Sigmoid colon (tissue), 6 donors: ENCODE measurements at regions not wholly inside any gene's neighbourhood (a gene's known extent, or its start where the extent isn't known, plus 50 kb on each side); places are given as distances from the start of the nearest gene placed in this dataset.

Experiments used
- DNase-seq: peaks from one replicate; pipeline ENCODE4 v3.0.0-alpha.2; 2019
- H3K27ac ChIP-seq, 4 donors: fragments of 200-600 bp; sonication (generic); one replicate each; pipeline ENCODE4 v1.5.1; 2016 to 2019; ENCODE audit warnings: mild to moderate bottlenecking in 1 of 4
- H3K27me3 ChIP-seq, 3 donors: fragments of 200-600 bp; sonication (generic); one replicate each; pipeline ENCODE4 v1.5.1; 2019; ENCODE audit warnings: mild to moderate bottlenecking in 1 of 3
- H3K36me3 ChIP-seq, 4 donors: fragments of 200-600 bp; sonication (generic); one replicate each; pipeline ENCODE4 v1.5.1; 2016 to 2019
- H3K4me1 ChIP-seq, 4 donors: fragments of 200-600 bp; sonication (generic); one replicate each; pipeline ENCODE4 v1.5.1; 2017 to 2019
- H3K4me3 ChIP-seq, 4 donors: fragments of 200-600 bp; sonication (generic); one replicate each; pipeline ENCODE4 v1.5.1; 2017 to 2019; ENCODE audit warnings: mild to moderate bottlenecking in 2 of 4, moderate library complexity in 1 of 4
- H3K9me3 ChIP-seq, 4 donors: fragments of 200-600 bp in 3 of 4; sonication (generic) in 3 of 4; one replicate each; pipeline versions ENCODE4 v1.5.1 to v1.6.1; 2013 to 2019
- EP300 ChIP-seq, 4 donors: sonication (generic); formaldehyde crosslinking; IDR thresholded peaks; one replicate each; pipeline ENCODE4 v1.6.1; 2017; ENCODE audit warnings: antibody characterized with exemption in 4 of 4
- POLR2A ChIP-seq, 2 donors: fragments of 450-650 bp; IDR thresholded peaks; one replicate each; pipeline ENCODE4 v1.6.1; 2016; ENCODE audit warnings: antibody characterized with exemption in 2 of 2, mild to moderate bottlenecking in 2 of 2, moderate library complexity in 2 of 2
- POLR2AphosphoS5 ChIP-seq, 4 donors: sonication (generic); formaldehyde crosslinking; IDR thresholded peaks; one replicate each; pipeline ENCODE4 v1.6.1; 2017; ENCODE audit warnings: antibody characterized with exemption in 4 of 4
- WGBS, 2 donors: extraction: QIAGEN DNeasy Blood & Tissue Kit; methylation state at CpG; one replicate each; pipeline ENCODE4 v1.1.7; 2013; 5-methylcytosine and 5-hydroxymethylcytosine counted together
- intact Hi-C: fragments of 100-400 bp; cut with DNase I; formaldehyde crosslinking; loops from one replicate; pipeline ENCODE4 v1.15.1; 2023
- TF ChIP-seq, protein P1 (sequence below), 4 experiments: fragments of 450-650 bp in 3 of 4; fragments of 200-600 bp in 1 of 4; IDR thresholded peaks; one replicate each; pipeline ENCODE4 v1.5.1; 2016 to 2019; ENCODE audit warnings: antibody characterized with exemption in 4 of 4, mild to moderate bottlenecking in 3 of 4, moderate library complexity in 2 of 4
- donor health status: healthy with polysubstance abuse.
- donor health status: healthy.

DNA sequence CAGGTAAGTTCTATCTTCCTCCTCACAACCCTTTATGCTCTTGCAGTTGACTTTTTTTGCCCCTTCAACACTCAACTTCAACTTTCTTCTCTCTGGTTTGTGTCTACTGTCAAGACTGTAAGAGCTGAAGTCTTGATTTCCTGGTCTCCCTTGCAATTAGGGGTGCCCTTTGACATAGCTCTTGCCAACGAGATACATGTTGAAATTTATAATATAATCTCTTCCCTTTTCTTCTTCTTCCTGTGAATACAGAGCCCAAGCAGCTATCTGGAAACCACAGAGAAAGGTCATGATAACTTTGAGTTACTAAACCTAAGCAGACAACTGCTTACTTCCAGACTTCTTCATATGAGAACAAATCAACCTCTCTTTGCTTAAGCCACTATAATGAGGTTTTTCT lies 163.5 kb downstream of the MC4R start:
- intact Hi-C loops, result no loop called here
- no peak for TF ChIP-seq POLR2AphosphoS5 (IDR thresholded peaks at IDR 0.05)
- TF ChIP-seq, protein P1, sequence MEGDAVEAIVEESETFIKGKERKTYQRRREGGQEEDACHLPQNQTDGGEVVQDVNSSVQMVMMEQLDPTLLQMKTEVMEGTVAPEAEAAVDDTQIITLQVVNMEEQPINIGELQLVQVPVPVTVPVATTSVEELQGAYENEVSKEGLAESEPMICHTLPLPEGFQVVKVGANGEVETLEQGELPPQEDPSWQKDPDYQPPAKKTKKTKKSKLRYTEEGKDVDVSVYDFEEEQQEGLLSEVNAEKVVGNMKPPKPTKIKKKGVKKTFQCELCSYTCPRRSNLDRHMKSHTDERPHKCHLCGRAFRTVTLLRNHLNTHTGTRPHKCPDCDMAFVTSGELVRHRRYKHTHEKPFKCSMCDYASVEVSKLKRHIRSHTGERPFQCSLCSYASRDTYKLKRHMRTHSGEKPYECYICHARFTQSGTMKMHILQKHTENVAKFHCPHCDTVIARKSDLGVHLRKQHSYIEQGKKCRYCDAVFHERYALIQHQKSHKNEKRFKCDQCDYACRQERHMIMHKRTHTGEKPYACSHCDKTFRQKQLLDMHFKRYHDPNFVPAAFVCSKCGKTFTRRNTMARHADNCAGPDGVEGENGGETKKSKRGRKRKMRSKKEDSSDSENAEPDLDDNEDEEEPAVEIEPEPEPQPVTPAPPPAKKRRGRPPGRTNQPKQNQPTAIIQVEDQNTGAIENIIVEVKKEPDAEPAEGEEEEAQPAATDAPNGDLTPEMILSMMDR (IDR thresholded peaks at IDR 0.05), result no peak
- TF ChIP-seq POLR2A (IDR thresholded peaks at IDR 0.05), result no peak
- TF ChIP-seq EP300 (IDR thresholded peaks at IDR 0.05), result no peak
- no peak for DNase-seq
- Histone ChIP-seq H3K36me3 (no peaks in the 10 kb centered on the region), H3K4me3 (no peak overlapping the region), H3K27me3 (no peaks in the 10 kb centered on the region), H3K4me1 (no peaks in the 10 kb centered on the region), H3K9me3 (no peaks in the 10 kb centered on the region), H3K27ac (no peak overlapping the region)
- 38 to 59% methylated on average over 1 of the region's 1 CpG for WGBS, 2 donors

DNA sequence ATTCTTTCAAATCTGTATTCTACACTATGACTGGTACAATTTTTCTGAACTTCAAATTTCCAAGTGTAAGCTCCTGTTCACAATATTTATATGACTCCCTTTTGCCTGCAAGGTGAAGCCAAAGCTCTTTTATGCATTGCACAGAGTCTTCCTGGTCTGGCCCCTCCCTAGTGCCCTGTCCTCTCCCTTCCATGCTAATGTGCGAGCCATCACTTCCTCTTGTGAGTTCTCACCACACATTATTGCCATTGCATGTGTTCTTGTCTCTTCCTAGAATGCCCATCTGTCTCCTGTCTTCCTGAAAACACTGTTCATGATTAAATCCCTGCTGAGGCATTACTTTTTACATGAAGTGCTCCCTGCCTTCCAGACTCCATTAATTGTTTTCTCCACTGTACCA lies 169.9 kb downstream of the MC4R start:
- no peak overlapping the region for H3K4me3 ChIP-seq

DNA sequence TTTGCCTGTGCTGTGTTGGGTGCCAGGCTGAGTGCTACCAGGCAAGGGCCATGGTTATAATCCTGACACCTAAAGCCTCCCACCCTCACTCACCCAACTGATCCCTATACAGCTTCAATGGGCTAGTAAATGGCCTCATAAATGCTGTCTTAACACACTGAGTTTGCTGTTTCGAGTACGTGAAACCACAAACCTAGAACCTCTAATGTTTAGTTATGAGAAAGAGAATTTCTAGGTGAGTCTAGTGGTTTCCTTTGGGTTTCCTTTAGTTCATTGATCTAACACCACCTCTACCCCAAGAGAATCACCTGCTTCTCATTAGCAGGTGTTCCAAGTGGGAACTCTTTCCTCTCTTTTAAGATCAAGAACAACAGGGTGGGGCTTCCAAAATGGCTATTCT lies 172.0 kb downstream of the MC4R start:
- no peaks in the 10 kb centered on the region for H3K27me3 ChIP-seq
- H3K4me1 ChIP-seq, result no peaks in the 10 kb centered on the region
- 69 to 90% methylated on average over 2 of the region's 2 CpGs for WGBS, 2 donors
- H3K9me3 ChIP-seq, result no peaks in the 10 kb centered on the region
- H3K27ac ChIP-seq, result no peak overlapping the region
- intact Hi-C loops, result no loop called here
- H3K4me3 ChIP-seq, result no peak overlapping the region
- DNase-seq, result no peak
- H3K36me3 ChIP-seq, result no peaks in the 10 kb centered on the region
- TF ChIP-seq POLR2AphosphoS5 (IDR thresholded peaks at IDR 0.05) (no peak), EP300 (IDR thresholded peaks at IDR 0.05) (no peak), POLR2A (IDR thresholded peaks at IDR 0.05) (no peak)
- TF ChIP-seq, protein P1 (IDR thresholded peaks at IDR 0.05), result no peak

More for the DNA sequence above, 169.9 kb downstream of the MC4R start:
- Histone ChIP-seq H3K9me3 (no peaks in the 10 kb centered on the region), H3K36me3 (no peaks in the 10 kb centered on the region), H3K4me1 (no peaks in the 10 kb centered on the region), H3K27me3 (no peaks in the 10 kb centered on the region), H3K27ac (no peak overlapping the region)
- intact Hi-C loops, result no loop called here
- DNase-seq, result no peak
- 14 to 36% methylated on average over 1 of the region's 1 CpG for WGBS, 2 donors
- TF ChIP-seq POLR2AphosphoS5 (IDR thresholded peaks at IDR 0.05) (no peak), POLR2A (IDR thresholded peaks at IDR 0.05) (no peak), EP300 (IDR thresholded peaks at IDR 0.05) (no peak)
- TF ChIP-seq, protein P1 (IDR thresholded peaks at IDR 0.05), result no peak

DNA sequence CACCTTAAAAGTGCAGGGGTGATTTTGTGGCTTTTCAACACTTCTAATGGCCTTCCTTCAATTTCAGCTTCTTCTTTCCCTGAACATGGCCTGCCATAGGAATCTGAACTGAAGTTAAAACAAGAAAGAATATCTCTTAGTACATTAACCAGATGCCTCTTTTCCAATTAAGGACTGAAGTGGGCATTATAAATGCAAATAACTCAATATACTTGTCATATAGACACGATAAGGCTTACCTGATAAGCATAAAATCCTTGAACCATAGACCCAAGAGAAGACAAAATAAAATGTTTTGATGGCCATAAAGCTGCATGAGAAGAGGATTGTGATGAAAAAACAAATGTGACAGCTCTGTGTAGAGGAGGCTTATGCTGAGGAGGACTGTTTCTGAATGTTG lies 173.1 kb downstream of the MC4R start:
- no peak for DNase-seq
- no peaks in the 10 kb centered on the region for H3K36me3 ChIP-seq
- WGBS, 2 donors, result 57 to 82% methylated on average over 1 of the region's 1 CpG
- no peak overlapping the region for H3K4me3 ChIP-seq
- H3K27ac ChIP-seq, result no peak overlapping the region
- H3K4me1 ChIP-seq, result no peaks in the 10 kb centered on the region
- no peaks in the 10 kb centered on the region for H3K9me3 ChIP-seq
- TF ChIP-seq EP300 (IDR thresholded peaks at IDR 0.05), result no peak
- TF ChIP-seq, protein P1 (IDR thresholded peaks at IDR 0.05), result no peak
- no peak for TF ChIP-seq POLR2A (IDR thresholded peaks at IDR 0.05)
- no peak for TF ChIP-seq POLR2AphosphoS5 (IDR thresholded peaks at IDR 0.05)
- H3K27me3 ChIP-seq, result no peaks in the 10 kb centered on the region
- intact Hi-C loops, result no loop called here

DNA sequence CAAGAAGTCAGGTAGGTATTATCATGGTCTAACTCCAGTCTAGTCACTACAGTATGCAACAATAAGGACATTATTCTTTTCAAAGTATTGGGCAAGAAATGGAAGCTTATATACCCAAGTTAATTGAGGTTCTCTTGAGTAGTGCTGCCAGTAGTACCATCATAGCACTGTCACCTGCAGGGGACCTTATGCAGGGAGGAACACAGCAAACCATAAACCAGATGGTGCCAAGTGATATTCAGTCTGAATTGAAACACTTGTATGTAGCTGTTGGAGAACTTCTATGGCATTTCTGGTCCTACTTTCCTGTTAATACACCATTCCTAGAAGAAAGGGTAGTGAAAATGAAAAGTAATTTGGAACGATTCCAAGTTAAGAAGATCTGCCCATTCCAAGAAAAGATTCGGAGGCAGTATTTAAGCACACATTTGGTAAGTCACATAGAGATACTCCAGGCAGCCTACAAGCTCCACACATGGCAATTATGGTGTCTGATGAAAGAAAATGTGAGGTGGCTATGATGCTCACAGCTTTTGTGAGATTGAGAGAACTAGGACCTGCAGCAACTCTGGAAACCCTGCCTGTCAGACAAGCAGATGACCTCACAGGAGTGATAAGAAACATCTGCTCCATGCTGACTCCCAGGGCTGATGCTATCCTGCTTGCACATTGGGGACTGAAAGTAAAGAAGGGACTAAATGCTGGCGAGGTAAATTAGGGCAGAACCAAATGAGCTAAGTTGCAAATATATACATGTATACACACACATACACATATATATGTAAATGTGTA lies 174.7 kb downstream of the MC4R start:
- Histone ChIP-seq H3K36me3 (no peaks in the 10 kb centered on the region), H3K4me1 (no peaks in the 10 kb centered on the region), H3K9me3 (no peaks in the 10 kb centered on the region), H3K27ac (no peak overlapping the region), H3K4me3 (no peak overlapping the region), H3K27me3 (no peaks in the 10 kb centered on the region)
- TF ChIP-seq POLR2A (IDR thresholded peaks at IDR 0.05) (no peak), POLR2AphosphoS5 (IDR thresholded peaks at IDR 0.05) (peak in 1 of 4 donors; percentile 39)
- no peak for DNase-seq
- intact Hi-C loops, result no loop called here
- WGBS, 2 donors, result 74 to 82% methylated on average over 3 of the region's 3 CpGs
